ENCODE measurements at regions not wholly inside any gene's neighbourhood (a gene's known extent, or its start where the extent isn't known, plus 50 kb on each side); places are given as distances from the start of the nearest gene placed in this dataset.

GRCh38 chr18:30766053-30766452, 276.5 kb downstream of the DSC3 start:
- TF ChIP-seq CTCF (conservative IDR thresholded peaks at IDR 0.05; ENCODE audit: low read depth, low read length): no peak

GRCh38 chr18:30765247-30765646, 277.3 kb downstream of the DSC3 start:
- H3K9ac ChIP-seq: no peak overlapping the region
- H3K4me2 ChIP-seq: no peak overlapping the region
- H3K4me3 ChIP-seq (IDR thresholded peaks at IDR 0.05; ENCODE audit: insufficient read depth, low read depth, low read length): no peak overlapping the region
- no peaks in the 10 kb centered on the region for H3K36me3 ChIP-seq (ENCODE audit: insufficient read depth)
- H4K20me1 ChIP-seq (ENCODE audit: insufficient read depth): no peaks in the 10 kb centered on the region
- no peaks in the 10 kb centered on the region for H3K4me1 ChIP-seq (ENCODE audit: low read depth, poor library complexity, severe bottlenecking)
- H3K27me3 ChIP-seq (ENCODE audit: insufficient read depth, low read depth): no peaks in the 10 kb centered on the region
- H2AFZ ChIP-seq (ENCODE audit: low read depth): no peak overlapping the region
- no peak for TF ChIP-seq CTCF (conservative IDR thresholded peaks at IDR 0.05; ENCODE audit: low read depth, low read length)
- H3K27ac ChIP-seq: no peak overlapping the region
- H3K79me2 ChIP-seq (ENCODE audit: insufficient read depth, low read depth): no peaks in the 10 kb centered on the region

More at GRCh38 chr18:30766053-30766452, 276.5 kb downstream of the DSC3 start:
- H3K4me3 ChIP-seq (IDR thresholded peaks at IDR 0.05; ENCODE audit: insufficient read depth, low read depth, low read length): no peak overlapping the region
- no peaks in the 10 kb centered on the region for H3K27me3 ChIP-seq (ENCODE audit: insufficient read depth, low read depth)
- no peaks in the 10 kb centered on the region for H3K79me2 ChIP-seq (ENCODE audit: insufficient read depth, low read depth)
- no peak overlapping the region for H3K4me2 ChIP-seq
- H2AFZ ChIP-seq (ENCODE audit: low read depth): no peak overlapping the region
- no peak overlapping the region for H3K9ac ChIP-seq
- no peaks in the 10 kb centered on the region for H3K36me3 ChIP-seq (ENCODE audit: insufficient read depth)
- peaks cover 5% of the 10 kb centered on the region for H3K4me1 ChIP-seq (ENCODE audit: low read depth, poor library complexity, severe bottlenecking)
- H3K27ac ChIP-seq: no peak overlapping the region
- no peaks in the 10 kb centered on the region for H4K20me1 ChIP-seq (ENCODE audit: insufficient read depth)

- Histone ChIP-seq H3K79me2 (ENCODE audit: insufficient read depth, low read depth) (no peaks in the 10 kb centered on the region), H2AFZ (ENCODE audit: low read depth) (no peak overlapping the region), H3K27me3 (ENCODE audit: insufficient read depth, low read depth) (no peaks in the 10 kb centered on the region), H3K27ac (no peak overlapping the region), H3K36me3 (ENCODE audit: insufficient read depth) (no peaks in the 10 kb centered on the region), H3K9ac (no peak overlapping the region), H3K4me3 (IDR thresholded peaks at IDR 0.05; ENCODE audit: insufficient read depth, low read depth, low read length) (no peak overlapping the region), H3K4me2 (no peak overlapping the region), H3K4me1 (ENCODE audit: low read depth, poor library complexity, severe bottlenecking) (no peaks in the 10 kb centered on the region), H4K20me1 (ENCODE audit: insufficient read depth) (no peaks in the 10 kb centered on the region)
- TF ChIP-seq CTCF (conservative IDR thresholded peaks at IDR 0.05; ENCODE audit: low read depth, low read length): no peak
Measured at GRCh38 chr18:30763902-30764350, 278.6 kb downstream of the DSC3 start.

GRCh38 chr18:30754846-30755245, 287.7 kb downstream of the DSC3 start:
- Histone ChIP-seq H2AFZ (ENCODE audit: low read depth) (no peak overlapping the region), H3K27ac (no peak overlapping the region), H3K9ac (no peak overlapping the region), H3K36me3 (ENCODE audit: insufficient read depth) (no peaks in the 10 kb centered on the region), H3K4me2 (no peak overlapping the region), H3K79me2 (ENCODE audit: insufficient read depth, low read depth) (no peaks in the 10 kb centered on the region), H3K4me1 (ENCODE audit: low read depth, poor library complexity, severe bottlenecking) (no peaks in the 10 kb centered on the region), H3K4me3 (IDR thresholded peaks at IDR 0.05; ENCODE audit: insufficient read depth, low read depth, low read length) (no peak overlapping the region), H3K27me3 (ENCODE audit: insufficient read depth, low read depth) (no peaks in the 10 kb centered on the region), H4K20me1 (ENCODE audit: insufficient read depth) (no peaks in the 10 kb centered on the region)
- no peak for TF ChIP-seq CTCF (conservative IDR thresholded peaks at IDR 0.05; ENCODE audit: low read depth, low read length)
